ENCODE measurements at regions not wholly inside any gene's neighbourhood (a gene's known extent, or its start where the extent isn't known, plus 50 kb on each side); places are given as distances from the start of the nearest gene placed in this dataset.

- no peak for DNase-seq
Observed at GRCh38 chr12:69097619-69098368, 141.6 kb upstream of the CPSF6 start.

- no peak for DNase-seq
Observed at GRCh38 chr12:69099201-69099837, 140.1 kb upstream of the CPSF6 start.

- DNase-seq: no peak
Observed at GRCh38 chr12:69101505-69101904, 137.9 kb upstream of the CPSF6 start.

GRCh38 chr12:69102856-69103255 is 136.5 kb upstream of the CPSF6 start:
- DNase-seq: no peak

- DNase-seq: no peak
Observed at GRCh38 chr12:69105101-69105962, 134.0 kb upstream of the CPSF6 start.

- no peak for DNase-seq
Observed at GRCh38 chr12:69106482-69107118, 132.8 kb upstream of the CPSF6 start.

- DNase-seq: no peak
Observed at GRCh38 chr12:69107541-69107940, 131.8 kb upstream of the CPSF6 start.

- DNase-seq: no peak
Observed at GRCh38 chr12:69108037-69108436, 131.3 kb upstream of the CPSF6 start.

GRCh38 chr12:69112616-69113015 is 126.8 kb upstream of the CPSF6 start:
- no peak for DNase-seq

- no peak for DNase-seq
Observed at GRCh38 chr12:69115099-69115498, 124.3 kb upstream of the CPSF6 start.

GRCh38 chr12:69115951-69116350 is 123.4 kb upstream of the CPSF6 start:
- no peak for DNase-seq

GRCh38 chr12:69117566-69118266 is 121.7 kb upstream of the CPSF6 start:
- no peak for DNase-seq

- no peak for DNase-seq
Observed at GRCh38 chr12:69118516-69118915, 120.9 kb upstream of the CPSF6 start.

- no peak for DNase-seq
Observed at GRCh38 chr12:69119770-69120169, 119.6 kb upstream of the CPSF6 start.

- no peak for DNase-seq
Observed at GRCh38 chr12:69120354-69120753, 119.0 kb upstream of the CPSF6 start.

- no peak for DNase-seq
Observed at GRCh38 chr12:69123311-69123710, 116.1 kb upstream of the CPSF6 start.

GRCh38 chr12:69123919-69124638 is 115.3 kb upstream of the CPSF6 start:
- DNase-seq: no peak

- DNase-seq: no peak
Observed at GRCh38 chr12:69129017-69129416, 110.4 kb upstream of the CPSF6 start.

GRCh38 chr12:69129564-69129963 is 109.8 kb upstream of the CPSF6 start:
- no peak for DNase-seq

- no peak for DNase-seq
Observed at GRCh38 chr12:69130064-69130463, 109.3 kb upstream of the CPSF6 start.

GRCh38 chr12:69131077-69131476 is 108.3 kb upstream of the CPSF6 start:
- no peak for DNase-seq
